ENCODE measurements at regions not wholly inside any gene's neighbourhood (a gene's known extent, or its start where the extent isn't known, plus 50 kb on each side); places are given as distances from the start of the nearest gene placed in this dataset.

- no peaks in the 10 kb centered on the region for H3K36me3 ChIP-seq (ENCODE audit: control insufficient read depth, insufficient read depth, low read length)
- no peak overlapping the region for H3K27ac ChIP-seq (ENCODE audit: low read length)
- H3K4me1 ChIP-seq (ENCODE audit: control insufficient read depth, insufficient read depth, low read length), result no peaks in the 10 kb centered on the region
- no peaks in the 10 kb centered on the region for H3K9me3 ChIP-seq (ENCODE audit: control insufficient read depth, low read depth, low read length)
- no peaks in the 10 kb centered on the region for H3K27me3 ChIP-seq (ENCODE audit: control insufficient read depth, insufficient read depth, low read length)
- H3K4me3 ChIP-seq (ENCODE audit: low read length), result no peak overlapping the region
- no peak for DNase-seq
Measured at GRCh38 chr10:24157567-24157966, 51.4 kb upstream of the KIAA1217 start.
